Testis (tissue), 2 donors: ENCODE measurements at regions not wholly inside any gene's neighbourhood (a gene's known extent, or its start where the extent isn't known, plus 50 kb on each side); places are given as distances from the start of the nearest gene placed in this dataset.

Experiments
- DNase-seq: peaks from one replicate; pipeline ENCODE4 v3.0.0-alpha.2; 2019
- H3K27ac ChIP-seq, 2 donors: fragments of 200-600 bp; sonication (generic); one replicate each; pipeline ENCODE4 v1.5.1; 2019
- H3K27me3 ChIP-seq: fragments of 200-600 bp; sonication (generic); one replicate; pipeline ENCODE4 v1.5.1; 2019
- H3K36me3 ChIP-seq: fragments of 200-600 bp; sonication (generic); one replicate; pipeline ENCODE4 v1.5.1; 2017; ENCODE audit warnings: low read depth; ENCODE audit errors: missing control alignments
- H3K4me1 ChIP-seq: fragments of 200-600 bp; sonication (generic); one replicate; pipeline ENCODE4 v1.5.1; 2019
- H3K4me3 ChIP-seq, 2 donors: fragments of 200-600 bp; sonication (generic); one replicate each; pipeline ENCODE4 v1.5.1; 2017 to 2019
- H3K9me3 ChIP-seq: fragments of 200-600 bp; sonication (generic); one replicate; pipeline ENCODE4 v1.5.1; 2017
- POLR2A ChIP-seq: fragments of 450-650 bp; IDR thresholded peaks from one replicate; pipeline ENCODE4 v1.6.1; 2017; ENCODE audit warnings: antibody characterized with exemption, mild to moderate bottlenecking, moderate library complexity
- WGBS, 2 donors: methylation state at CpG; one replicate each; pipeline ENCODE4 v1.1.5; 2018; 5-methylcytosine and 5-hydroxymethylcytosine counted together
- intact Hi-C: fragments of 100-400 bp; cut with DNase I; formaldehyde crosslinking; loops from one replicate; pipeline ENCODE4 v1.15.1; 2023; ENCODE audit warnings: low total_unique reads
- TF ChIP-seq, protein P1 (sequence below), 3 experiments: fragments of 450-650 bp in 2 of 3; fragments of 200-600 bp in 1 of 3; sonication (generic) in 1 of 3; IDR thresholded peaks; one replicate each; pipeline ENCODE4 v1.5.1; 2016 to 2019; ENCODE audit warnings: antibody characterized with exemption in 3 of 3, mild to moderate bottlenecking in 2 of 3, moderate library complexity in 1 of 3

DNA sequence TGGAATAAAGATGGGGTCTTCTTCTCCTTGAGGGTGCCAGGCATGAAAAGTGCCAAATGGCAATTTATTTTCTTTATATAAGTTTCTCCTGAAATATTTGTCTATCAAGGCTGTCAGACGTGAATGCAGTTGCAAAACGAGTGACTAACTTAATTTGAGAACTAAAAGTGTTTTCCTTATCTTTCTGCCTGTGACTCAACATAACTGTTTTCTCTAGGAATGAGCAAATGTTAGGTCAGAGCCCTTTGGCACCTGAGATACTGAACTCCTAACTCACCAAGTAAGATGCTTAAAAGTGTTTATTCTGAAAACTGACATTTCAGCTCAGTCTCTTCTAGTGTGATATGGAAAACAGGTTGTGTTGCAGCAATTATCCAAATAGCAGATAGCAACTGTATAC lies 197.0 kb downstream of the STK31 start:
- intact Hi-C loops = no loop called here
- Histone ChIP-seq H3K36me3 (no peaks in the 10 kb centered on the region), H3K27me3 (no peaks in the 10 kb centered on the region), H3K4me1 (no peaks in the 10 kb centered on the region), H3K27ac (no peak overlapping the region), H3K4me3 (no peak overlapping the region), H3K9me3 (no peaks in the 10 kb centered on the region)
- WGBS, 2 donors = 36 to 55% methylated on average over 2 of the region's 2 CpGs
- no peak for TF ChIP-seq POLR2A
- TF ChIP-seq, protein P1, sequence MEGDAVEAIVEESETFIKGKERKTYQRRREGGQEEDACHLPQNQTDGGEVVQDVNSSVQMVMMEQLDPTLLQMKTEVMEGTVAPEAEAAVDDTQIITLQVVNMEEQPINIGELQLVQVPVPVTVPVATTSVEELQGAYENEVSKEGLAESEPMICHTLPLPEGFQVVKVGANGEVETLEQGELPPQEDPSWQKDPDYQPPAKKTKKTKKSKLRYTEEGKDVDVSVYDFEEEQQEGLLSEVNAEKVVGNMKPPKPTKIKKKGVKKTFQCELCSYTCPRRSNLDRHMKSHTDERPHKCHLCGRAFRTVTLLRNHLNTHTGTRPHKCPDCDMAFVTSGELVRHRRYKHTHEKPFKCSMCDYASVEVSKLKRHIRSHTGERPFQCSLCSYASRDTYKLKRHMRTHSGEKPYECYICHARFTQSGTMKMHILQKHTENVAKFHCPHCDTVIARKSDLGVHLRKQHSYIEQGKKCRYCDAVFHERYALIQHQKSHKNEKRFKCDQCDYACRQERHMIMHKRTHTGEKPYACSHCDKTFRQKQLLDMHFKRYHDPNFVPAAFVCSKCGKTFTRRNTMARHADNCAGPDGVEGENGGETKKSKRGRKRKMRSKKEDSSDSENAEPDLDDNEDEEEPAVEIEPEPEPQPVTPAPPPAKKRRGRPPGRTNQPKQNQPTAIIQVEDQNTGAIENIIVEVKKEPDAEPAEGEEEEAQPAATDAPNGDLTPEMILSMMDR (IDR thresholded peaks at IDR 0.05) = no peak
- no peak for DNase-seq

DNA sequence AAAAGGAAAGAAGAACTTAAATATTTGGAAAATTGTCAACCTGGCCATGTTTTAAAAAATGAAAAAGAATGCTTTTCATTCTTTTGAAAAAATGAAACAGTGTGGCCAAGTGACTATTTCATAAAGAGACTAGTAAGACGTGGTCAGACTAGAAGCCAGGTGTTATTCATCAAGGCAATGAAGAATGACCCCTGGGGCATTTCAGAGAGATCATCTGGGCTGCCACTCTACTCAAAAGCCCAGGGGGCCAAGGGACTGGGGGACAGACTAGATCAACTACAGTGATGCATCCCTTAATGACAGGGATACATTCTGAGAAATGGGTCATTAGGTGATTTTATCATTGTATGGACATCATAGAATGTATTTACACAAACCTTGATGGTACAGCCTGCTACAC lies 199.4 kb downstream of the STK31 start:
- no peak overlapping the region for H3K27ac ChIP-seq

DNA sequence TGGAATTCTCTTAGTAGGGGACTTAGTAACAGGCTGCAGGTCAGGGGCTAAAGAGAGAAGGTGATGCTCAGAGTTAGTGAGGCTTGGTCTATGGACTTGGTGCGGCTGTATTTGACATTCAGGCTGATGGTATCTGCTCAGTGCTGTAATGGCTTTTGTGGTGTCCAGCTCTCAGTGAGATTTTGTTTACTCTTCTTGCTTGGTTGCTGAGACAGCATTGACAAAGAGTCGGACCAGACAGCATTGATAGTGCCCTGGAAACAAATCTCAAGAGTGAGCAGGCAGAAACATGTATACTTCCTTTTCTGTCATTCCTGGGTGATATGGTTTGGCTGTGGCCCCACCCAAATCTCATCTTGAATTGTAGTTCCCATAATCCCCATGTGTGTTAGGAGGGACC lies 202.0 kb downstream of the STK31 start:
- no peak overlapping the region for H3K27ac ChIP-seq
- no peak overlapping the region for H3K4me3 ChIP-seq
- H3K36me3 ChIP-seq = no peaks in the 10 kb centered on the region
- DNase-seq = no peak
- intact Hi-C loops = no loop called here
- no peaks in the 10 kb centered on the region for H3K27me3 ChIP-seq
- TF ChIP-seq, protein P1 (IDR thresholded peaks at IDR 0.05) = no peak
- no peak for TF ChIP-seq POLR2A
- 88 to 90% methylated on average over 2 of the region's 2 CpGs for WGBS, 2 donors
- no peaks in the 10 kb centered on the region for H3K9me3 ChIP-seq
- no peaks in the 10 kb centered on the region for H3K4me1 ChIP-seq

More for the DNA sequence above, 199.4 kb downstream of the STK31 start:
- no peak for DNase-seq
- Histone ChIP-seq H3K4me3 (no peak overlapping the region), H3K9me3 (no peaks in the 10 kb centered on the region), H3K27me3 (no peaks in the 10 kb centered on the region), H3K4me1 (no peaks in the 10 kb centered on the region), H3K36me3 (no peaks in the 10 kb centered on the region)
- intact Hi-C loops = no loop called here
- TF ChIP-seq, protein P1 (IDR thresholded peaks at IDR 0.05) = no peak
- no peak for TF ChIP-seq POLR2A
- WGBS, 2 donors = 47 to 65% methylated on average over 1 of the region's 1 CpG

DNA sequence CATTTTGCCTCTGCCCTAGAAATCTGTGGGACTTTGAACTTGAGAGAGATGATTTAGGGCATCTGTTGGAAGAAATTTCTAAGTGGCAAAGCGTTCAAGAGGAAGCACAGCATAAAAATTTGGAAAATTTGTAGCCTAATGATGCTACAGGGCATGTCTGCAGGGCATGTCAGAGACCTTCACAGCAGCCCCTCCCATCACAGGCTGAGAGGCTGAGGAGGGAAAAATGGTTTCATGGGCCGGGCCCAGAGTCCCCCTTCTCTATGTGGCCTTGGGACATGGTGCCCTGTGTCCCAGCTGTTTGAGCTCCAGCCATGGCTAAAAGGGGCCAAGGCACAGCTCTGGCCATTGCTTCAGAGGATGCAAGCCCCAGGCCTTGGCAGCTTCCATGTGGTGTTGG lies 203.0 kb downstream of the STK31 start:
- Histone ChIP-seq H3K27me3 (no peaks in the 10 kb centered on the region), H3K27ac (no peak overlapping the region), H3K4me1 (no peaks in the 10 kb centered on the region), H3K4me3 (no peak overlapping the region), H3K9me3 (no peaks in the 10 kb centered on the region), H3K36me3 (no peaks in the 10 kb centered on the region)
- intact Hi-C loops = no loop called here
- 78 to 90% methylated on average over 2 of the region's 2 CpGs for WGBS, 2 donors
- TF ChIP-seq, protein P1 (IDR thresholded peaks at IDR 0.05) = no peak
- no peak for TF ChIP-seq POLR2A
- DNase-seq = no peak

DNA sequence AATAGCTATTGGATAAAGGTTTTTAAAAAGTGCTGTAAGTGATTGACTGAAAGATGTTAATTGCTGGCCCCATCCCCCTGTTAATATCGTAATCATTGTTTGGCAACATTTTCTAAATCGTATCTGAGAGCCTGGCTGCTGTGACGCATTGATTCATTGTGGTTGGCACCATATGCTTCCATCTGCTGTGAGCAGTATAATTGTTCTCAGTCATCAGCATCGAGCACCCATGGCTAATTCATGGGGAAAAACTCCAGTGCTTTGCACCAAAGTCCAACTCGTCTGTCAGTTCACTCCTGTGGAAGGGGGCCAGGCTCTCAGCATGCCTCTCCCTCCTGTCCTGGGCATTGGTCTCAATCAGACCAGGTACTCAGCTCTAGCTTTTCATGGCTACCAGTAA lies 205.2 kb downstream of the STK31 start:
- Histone ChIP-seq H3K4me3 (no peak overlapping the region), H3K4me1 (no peaks in the 10 kb centered on the region), H3K36me3 (no peaks in the 10 kb centered on the region), H3K9me3 (no peaks in the 10 kb centered on the region), H3K27me3 (no peaks in the 10 kb centered on the region), H3K27ac (no peak overlapping the region)
- intact Hi-C loops = no loop called here
- no peak for TF ChIP-seq POLR2A
- TF ChIP-seq, protein P1 (IDR thresholded peaks at IDR 0.05) = no peak
- WGBS, 2 donors = 79 to 81% methylated on average over 5 of the region's 5 CpGs
- no peak for DNase-seq
